ENCODE measurements at regions not wholly inside any gene's neighbourhood (a gene's known extent, or its start where the extent isn't known, plus 50 kb on each side); places are given as distances from the start of the nearest gene placed in this dataset.

- Histone ChIP-seq H3K4me3 (no peak overlapping the region), H2AFZ (no peak overlapping the region), H3K9me2 (ENCODE audit: insufficient read depth) (no peaks in the 10 kb centered on the region), H3K4me1 (ENCODE audit: insufficient read depth) (no peaks in the 10 kb centered on the region), H3K4me2 (no peak overlapping the region), H3K27ac (ENCODE audit: low read depth) (no peak overlapping the region), H4K20me1 (replicated peaks; ENCODE audit: insufficient read depth) (no peaks in the 10 kb centered on the region), H3K79me2 (replicated peaks; ENCODE audit: insufficient read depth) (no peaks in the 10 kb centered on the region), H3K36me3 (ENCODE audit: insufficient read depth) (0 out of 2 replicates have a peak, but pooled peaks cover 6% of the 10 kb centered on the region), H3K27me3 (ENCODE audit: insufficient read depth) (no peaks in the 10 kb centered on the region), H3F3A (replicated peaks; ENCODE audit: low read depth) (no peaks in the 10 kb centered on the region)
- no peaks in the 10 kb centered on the region for H3K4me1 Mint-ChIP-seq
- TF ChIP-seq STAT1 (IDR thresholded peaks at IDR 0.05; ENCODE audit: unreplicated experiment), result no peak
- TF ChIP-seq, protein P1, sequence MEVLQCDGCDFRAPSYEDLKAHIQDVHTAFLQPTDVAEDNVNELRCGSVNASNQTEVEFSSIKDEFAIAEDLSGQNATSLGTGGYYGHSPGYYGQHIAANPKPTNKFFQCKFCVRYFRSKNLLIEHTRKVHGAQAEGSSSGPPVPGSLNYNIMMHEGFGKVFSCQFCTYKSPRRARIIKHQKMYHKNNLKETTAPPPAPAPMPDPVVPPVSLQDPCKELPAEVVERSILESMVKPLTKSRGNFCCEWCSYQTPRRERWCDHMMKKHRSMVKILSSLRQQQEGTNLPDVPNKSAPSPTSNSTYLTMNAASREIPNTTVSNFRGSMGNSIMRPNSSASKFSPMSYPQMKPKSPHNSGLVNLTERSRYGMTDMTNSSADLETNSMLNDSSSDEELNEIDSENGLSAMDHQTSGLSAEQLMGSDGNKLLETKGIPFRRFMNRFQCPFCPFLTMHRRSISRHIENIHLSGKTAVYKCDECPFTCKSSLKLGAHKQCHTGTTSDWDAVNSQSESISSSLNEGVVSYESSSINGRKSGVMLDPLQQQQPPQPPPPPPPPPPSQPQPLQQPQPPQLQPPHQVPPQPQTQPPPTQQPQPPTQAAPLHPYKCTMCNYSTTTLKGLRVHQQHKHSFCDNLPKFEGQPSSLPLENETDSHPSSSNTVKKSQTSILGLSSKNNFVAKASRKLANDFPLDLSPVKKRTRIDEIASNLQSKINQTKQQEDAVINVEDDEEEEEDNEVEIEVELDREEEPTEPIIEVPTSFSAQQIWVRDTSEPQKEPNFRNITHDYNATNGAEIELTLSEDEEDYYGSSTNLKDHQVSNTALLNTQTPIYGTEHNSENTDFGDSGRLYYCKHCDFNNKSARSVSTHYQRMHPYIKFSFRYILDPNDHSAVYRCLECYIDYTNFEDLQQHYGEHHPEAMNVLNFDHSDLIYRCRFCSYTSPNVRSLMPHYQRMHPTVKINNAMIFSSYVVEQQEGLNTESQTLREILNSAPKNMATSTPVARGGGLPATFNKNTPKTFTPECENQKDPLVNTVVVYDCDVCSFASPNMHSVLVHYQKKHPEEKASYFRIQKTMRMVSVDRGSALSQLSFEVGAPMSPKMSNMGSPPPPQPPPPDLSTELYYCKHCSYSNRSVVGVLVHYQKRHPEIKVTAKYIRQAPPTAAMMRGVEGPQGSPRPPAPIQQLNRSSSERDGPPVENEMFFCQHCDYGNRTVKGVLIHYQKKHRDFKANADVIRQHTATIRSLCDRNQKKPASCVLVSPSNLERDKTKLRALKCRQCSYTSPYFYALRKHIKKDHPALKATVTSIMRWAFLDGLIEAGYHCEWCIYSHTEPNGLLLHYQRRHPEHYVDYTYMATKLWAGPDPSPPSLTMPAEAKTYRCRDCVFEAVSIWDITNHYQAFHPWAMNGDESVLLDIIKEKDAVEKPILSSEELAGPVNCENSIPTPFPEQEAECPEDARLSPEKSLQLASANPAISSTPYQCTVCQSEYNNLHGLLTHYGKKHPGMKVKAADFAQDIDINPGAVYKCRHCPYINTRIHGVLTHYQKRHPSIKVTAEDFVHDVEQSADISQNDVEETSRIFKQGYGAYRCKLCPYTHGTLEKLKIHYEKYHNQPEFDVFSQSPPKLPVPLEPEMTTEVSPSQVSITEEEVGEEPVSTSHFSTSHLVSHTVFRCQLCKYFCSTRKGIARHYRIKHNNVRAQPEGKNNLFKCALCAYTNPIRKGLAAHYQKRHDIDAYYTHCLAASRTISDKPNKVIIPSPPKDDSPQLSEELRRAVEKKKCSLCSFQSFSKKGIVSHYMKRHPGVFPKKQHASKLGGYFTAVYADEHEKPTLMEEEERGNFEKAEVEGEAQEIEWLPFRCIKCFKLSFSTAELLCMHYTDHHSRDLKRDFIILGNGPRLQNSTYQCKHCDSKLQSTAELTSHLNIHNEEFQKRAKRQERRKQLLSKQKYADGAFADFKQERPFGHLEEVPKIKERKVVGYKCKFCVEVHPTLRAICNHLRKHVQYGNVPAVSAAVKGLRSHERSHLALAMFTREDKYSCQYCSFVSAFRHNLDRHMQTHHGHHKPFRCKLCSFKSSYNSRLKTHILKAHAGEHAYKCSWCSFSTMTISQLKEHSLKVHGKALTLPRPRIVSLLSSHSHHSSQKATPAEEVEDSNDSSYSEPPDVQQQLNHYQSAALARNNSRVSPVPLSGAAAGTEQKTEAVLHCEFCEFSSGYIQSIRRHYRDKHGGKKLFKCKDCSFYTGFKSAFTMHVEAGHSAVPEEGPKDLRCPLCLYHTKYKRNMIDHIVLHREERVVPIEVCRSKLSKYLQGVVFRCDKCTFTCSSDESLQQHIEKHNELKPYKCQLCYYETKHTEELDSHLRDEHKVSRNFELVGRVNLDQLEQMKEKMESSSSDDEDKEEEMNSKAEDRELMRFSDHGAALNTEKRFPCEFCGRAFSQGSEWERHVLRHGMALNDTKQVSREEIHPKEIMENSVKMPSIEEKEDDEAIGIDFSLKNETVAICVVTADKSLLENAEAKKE (CRISPR knock-in tag; IDR thresholded peaks at IDR 0.05), result no peak
- TF ChIP-seq ZNF331 (CRISPR knock-in tag; IDR thresholded peaks at IDR 0.05; ENCODE audit: low read depth), result no peak
- TF ChIP-seq EZH2 (IDR thresholded peaks at IDR 0.05; ENCODE audit: low read depth, unreplicated experiment), result no peak
- TF ChIP-seq, protein P2, sequence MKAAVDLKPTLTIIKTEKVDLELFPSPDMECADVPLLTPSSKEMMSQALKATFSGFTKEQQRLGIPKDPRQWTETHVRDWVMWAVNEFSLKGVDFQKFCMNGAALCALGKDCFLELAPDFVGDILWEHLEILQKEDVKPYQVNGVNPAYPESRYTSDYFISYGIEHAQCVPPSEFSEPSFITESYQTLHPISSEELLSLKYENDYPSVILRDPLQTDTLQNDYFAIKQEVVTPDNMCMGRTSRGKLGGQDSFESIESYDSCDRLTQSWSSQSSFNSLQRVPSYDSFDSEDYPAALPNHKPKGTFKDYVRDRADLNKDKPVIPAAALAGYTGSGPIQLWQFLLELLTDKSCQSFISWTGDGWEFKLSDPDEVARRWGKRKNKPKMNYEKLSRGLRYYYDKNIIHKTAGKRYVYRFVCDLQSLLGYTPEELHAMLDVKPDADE (IDR thresholded peaks at IDR 0.05), result no peak
- TF ChIP-seq POLR2AphosphoS5 (IDR thresholded peaks at IDR 0.05; ENCODE audit: low read depth), result no peak
- no peak for TF ChIP-seq REST (IDR thresholded peaks at IDR 0.05; ENCODE audit: unreplicated experiment)
- TF ChIP-seq, protein P3, sequence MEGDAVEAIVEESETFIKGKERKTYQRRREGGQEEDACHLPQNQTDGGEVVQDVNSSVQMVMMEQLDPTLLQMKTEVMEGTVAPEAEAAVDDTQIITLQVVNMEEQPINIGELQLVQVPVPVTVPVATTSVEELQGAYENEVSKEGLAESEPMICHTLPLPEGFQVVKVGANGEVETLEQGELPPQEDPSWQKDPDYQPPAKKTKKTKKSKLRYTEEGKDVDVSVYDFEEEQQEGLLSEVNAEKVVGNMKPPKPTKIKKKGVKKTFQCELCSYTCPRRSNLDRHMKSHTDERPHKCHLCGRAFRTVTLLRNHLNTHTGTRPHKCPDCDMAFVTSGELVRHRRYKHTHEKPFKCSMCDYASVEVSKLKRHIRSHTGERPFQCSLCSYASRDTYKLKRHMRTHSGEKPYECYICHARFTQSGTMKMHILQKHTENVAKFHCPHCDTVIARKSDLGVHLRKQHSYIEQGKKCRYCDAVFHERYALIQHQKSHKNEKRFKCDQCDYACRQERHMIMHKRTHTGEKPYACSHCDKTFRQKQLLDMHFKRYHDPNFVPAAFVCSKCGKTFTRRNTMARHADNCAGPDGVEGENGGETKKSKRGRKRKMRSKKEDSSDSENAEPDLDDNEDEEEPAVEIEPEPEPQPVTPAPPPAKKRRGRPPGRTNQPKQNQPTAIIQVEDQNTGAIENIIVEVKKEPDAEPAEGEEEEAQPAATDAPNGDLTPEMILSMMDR (conservative IDR thresholded peaks at IDR 0.05; ENCODE audit: low read depth in 2 of 2), result no peak
- TF ChIP-seq CREB1 (CRISPR knock-in tag; IDR thresholded peaks at IDR 0.05; ENCODE audit: low read depth), result no peak
- no peak for TF ChIP-seq EZH2phosphoT487 (IDR thresholded peaks at IDR 0.05; ENCODE audit: unreplicated experiment)
- no peak for TF ChIP-seq JUNB (IDR thresholded peaks at IDR 0.05; ENCODE audit: unreplicated experiment)
- TF ChIP-seq NANOG (IDR thresholded peaks at IDR 0.05; ENCODE audit: borderline replicate concordance), result no peak
- no peak for TF ChIP-seq ZNF114 (CRISPR knock-in tag; IDR thresholded peaks at IDR 0.05)
- H3K27ac Mint-ChIP-seq, result no peak overlapping the region
- no peak overlapping the region for H3K4me3 Mint-ChIP-seq
- H3K36me3 Mint-ChIP-seq (ENCODE audit: low read depth), result no peaks in the 10 kb centered on the region
- H3K27me3 Mint-ChIP-seq (ENCODE audit: insufficient read depth, low read depth, poor library complexity), result no peaks in the 10 kb centered on the region
- ATAC-seq (no peak), DNase-seq (ENCODE audit: low spot score) (no peak)
- H3K9me3 Mint-ChIP-seq, result no peaks in the 10 kb centered on the region
Measured at GRCh38 chr2:187799601-187800000, 245.4 kb upstream of the TFPI start.
